ENCODE measurements at regions not wholly inside any gene's neighbourhood (a gene's known extent, or its start where the extent isn't known, plus 50 kb on each side); places are given as distances from the start of the nearest gene placed in this dataset.

- TF ChIP-seq POLR2AphosphoS5 (IDR thresholded peaks at IDR 0.05; ENCODE audit: low read depth, low read length): no peak
- no peak for TF ChIP-seq TAF1 (IDR thresholded peaks at IDR 0.05; ENCODE audit: low read depth, low read length)
- no peak for TF ChIP-seq POLR2A (IDR thresholded peaks at IDR 0.05; ENCODE audit: low read depth, low read length)
- TF ChIP-seq SPI1 (IDR thresholded peaks at IDR 0.05; ENCODE audit: low read depth, low read length): no peak
- no peak for TF ChIP-seq POU2F2 (IDR thresholded peaks at IDR 0.05; ENCODE audit: low read depth, low read length)
Observed at GRCh38 chr3:74426571-74426970, 187.9 kb downstream of the CNTN3 start.

Measured in GM12891 (cell line).